GM21825 (cell line): ENCODE measurements at regions not wholly inside any gene's neighbourhood (a gene's known extent, or its start where the extent isn't known, plus 50 kb on each side); places are given as distances from the start of the nearest gene placed in this dataset.

ENCODE experiments used
- ATAC-seq: cut with Tn5 transposase; IDR thresholded peaks from one replicate; pipeline ENCODE4 v1.9.1; 2021; ENCODE audit warnings: mild to moderate bottlenecking, moderate library complexity; ENCODE audit not compliant: unreplicated experiment

- no peak for ATAC-seq
Measured at GRCh38 chr5:58357799-58358500, 101.9 kb downstream of the PLK2 start.

GRCh38 chr5:58357121-58357520 is 102.8 kb downstream of the PLK2 start:
- no peak for ATAC-seq

- ATAC-seq = no peak
Measured at GRCh38 chr5:58356662-58357061, 103.2 kb downstream of the PLK2 start.

GRCh38 chr5:58354827-58355226 is 105.1 kb downstream of the PLK2 start:
- ATAC-seq = no peak

- no peak for ATAC-seq
Measured at GRCh38 chr5:58353992-58354391, 105.9 kb downstream of the PLK2 start.

GRCh38 chr5:58351190-58351589 is 108.7 kb downstream of the PLK2 start:
- no peak for ATAC-seq

GRCh38 chr5:58348996-58349728 is 110.7 kb downstream of the PLK2 start:
- ATAC-seq = no peak

GRCh38 chr5:58346041-58346440 is 113.8 kb downstream of the PLK2 start:
- ATAC-seq = no peak

GRCh38 chr5:58341476-58341875 is 118.4 kb downstream of the PLK2 start:
- no peak for ATAC-seq

GRCh38 chr5:58335518-58335917 is 124.4 kb downstream of the PLK2 start:
- no peak for ATAC-seq

- no peak for ATAC-seq
Measured at GRCh38 chr5:58334035-58334434, 125.9 kb downstream of the PLK2 start.

- no peak for ATAC-seq
Measured at GRCh38 chr5:58330781-58331180, 129.1 kb downstream of the PLK2 start.

- no peak for ATAC-seq
Measured at GRCh38 chr5:58327289-58327688, 132.6 kb downstream of the PLK2 start.

GRCh38 chr5:58326022-58326421 is 133.9 kb downstream of the PLK2 start:
- no peak for ATAC-seq

GRCh38 chr5:58322453-58322852 is 137.4 kb downstream of the PLK2 start:
- no peak for ATAC-seq

GRCh38 chr5:58318468-58318867 is 141.4 kb downstream of the PLK2 start:
- ATAC-seq = no peak

- ATAC-seq = no peak
Measured at GRCh38 chr5:58317808-58318207, 142.1 kb downstream of the PLK2 start.

GRCh38 chr5:58317009-58317408 is 142.9 kb downstream of the PLK2 start:
- ATAC-seq = no peak

GRCh38 chr5:58315794-58316193 is 144.1 kb downstream of the PLK2 start:
- no peak for ATAC-seq

- ATAC-seq = no peak
Measured at GRCh38 chr5:58314356-58315210, 145.3 kb downstream of the PLK2 start.

GRCh38 chr5:58312299-58312698 is 147.6 kb downstream of the PLK2 start:
- no peak for ATAC-seq

- no peak for ATAC-seq
Measured at GRCh38 chr5:58311526-58311925, 148.4 kb downstream of the PLK2 start.
